ENCODE measurements at regions not wholly inside any gene's neighbourhood (a gene's known extent, or its start where the extent isn't known, plus 50 kb on each side); places are given as distances from the start of the nearest gene placed in this dataset.

DNA sequence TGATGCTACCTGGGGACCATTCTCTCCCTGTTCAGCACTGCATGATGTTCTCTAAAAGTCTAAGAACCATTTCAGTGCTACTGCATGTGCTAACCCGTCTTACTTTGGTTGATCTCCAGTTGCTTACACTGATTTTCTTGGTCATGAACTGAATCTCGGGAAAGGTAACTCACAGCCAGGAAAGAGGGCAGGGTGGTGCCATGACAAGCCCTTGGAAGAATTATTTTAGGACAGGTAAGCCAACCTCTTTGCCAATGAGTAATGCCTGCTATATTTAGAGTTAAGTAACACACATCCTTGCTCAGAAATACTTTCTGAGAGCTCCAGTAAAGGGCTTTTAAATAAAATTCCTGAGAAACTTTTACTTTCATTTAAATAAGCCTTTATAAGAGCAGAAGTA, 126.7 kb downstream of the ARL4A start:
- H4K20me1 ChIP-seq (ENCODE audit: low read depth, low read length), result no peaks in the 10 kb centered on the region
- no peak for TF ChIP-seq EZH2phosphoT487 (conservative IDR thresholded peaks at IDR 0.05; ENCODE audit: low read length)
- no peak overlapping the region for H3K4me2 ChIP-seq (ENCODE audit: low read depth, low read length, poor library complexity, severe bottlenecking)
- no peak overlapping the region for H2AFZ ChIP-seq (ENCODE audit: low read depth, low read length, severe bottlenecking)
- no peaks in the 10 kb centered on the region for H3K36me3 ChIP-seq (ENCODE audit: low read length)
- no peaks in the 10 kb centered on the region for H3K79me2 ChIP-seq (ENCODE audit: insufficient read depth, low read length)
- H3K4me3 ChIP-seq (ENCODE audit: insufficient read depth, low read length, poor library complexity, severe bottlenecking), result no peak overlapping the region
- no peak overlapping the region for H3K9ac ChIP-seq (ENCODE audit: low read length)
- H3K9me3 ChIP-seq (ENCODE audit: insufficient read depth, low read length), result no peaks in the 10 kb centered on the region
- no peaks in the 10 kb centered on the region for H3K27me3 ChIP-seq (ENCODE audit: low read length)
- H3K27ac ChIP-seq (ENCODE audit: low read depth, low read length), result no peak overlapping the region
- no peaks in the 10 kb centered on the region for H3K9me2 ChIP-seq (replicated peaks; ENCODE audit: insufficient read depth, low read length)
- H3F3A ChIP-seq (ENCODE audit: insufficient read depth), result no peaks in the 10 kb centered on the region

DNA sequence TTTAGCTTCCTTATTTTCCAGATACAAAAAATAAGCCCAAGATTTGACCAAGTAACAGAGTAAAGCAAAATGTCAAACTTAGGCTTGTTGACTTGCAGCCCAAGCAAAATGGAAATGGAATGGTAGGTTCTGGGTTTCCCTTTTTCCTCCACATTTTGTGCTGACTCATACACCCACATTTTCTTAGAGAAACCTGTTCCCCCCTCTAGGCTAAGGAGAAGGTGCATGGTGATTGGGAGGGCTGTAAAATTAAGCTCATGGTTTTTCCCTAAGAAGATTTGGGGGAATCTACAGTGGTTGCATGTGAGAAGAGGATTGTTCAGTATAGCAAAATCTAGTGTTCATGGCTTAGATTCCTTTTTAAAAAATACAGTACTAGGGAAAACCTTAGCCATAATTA, 127.4 kb downstream of the ARL4A start:
- TF ChIP-seq EZH2phosphoT487 (conservative IDR thresholded peaks at IDR 0.05; ENCODE audit: low read length), result no peak
- TF ChIP-seq, protein P1, sequence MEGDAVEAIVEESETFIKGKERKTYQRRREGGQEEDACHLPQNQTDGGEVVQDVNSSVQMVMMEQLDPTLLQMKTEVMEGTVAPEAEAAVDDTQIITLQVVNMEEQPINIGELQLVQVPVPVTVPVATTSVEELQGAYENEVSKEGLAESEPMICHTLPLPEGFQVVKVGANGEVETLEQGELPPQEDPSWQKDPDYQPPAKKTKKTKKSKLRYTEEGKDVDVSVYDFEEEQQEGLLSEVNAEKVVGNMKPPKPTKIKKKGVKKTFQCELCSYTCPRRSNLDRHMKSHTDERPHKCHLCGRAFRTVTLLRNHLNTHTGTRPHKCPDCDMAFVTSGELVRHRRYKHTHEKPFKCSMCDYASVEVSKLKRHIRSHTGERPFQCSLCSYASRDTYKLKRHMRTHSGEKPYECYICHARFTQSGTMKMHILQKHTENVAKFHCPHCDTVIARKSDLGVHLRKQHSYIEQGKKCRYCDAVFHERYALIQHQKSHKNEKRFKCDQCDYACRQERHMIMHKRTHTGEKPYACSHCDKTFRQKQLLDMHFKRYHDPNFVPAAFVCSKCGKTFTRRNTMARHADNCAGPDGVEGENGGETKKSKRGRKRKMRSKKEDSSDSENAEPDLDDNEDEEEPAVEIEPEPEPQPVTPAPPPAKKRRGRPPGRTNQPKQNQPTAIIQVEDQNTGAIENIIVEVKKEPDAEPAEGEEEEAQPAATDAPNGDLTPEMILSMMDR (IDR thresholded peaks at IDR 0.05; ENCODE audit: insufficient read depth, low read length, poor library complexity, severe bottlenecking), result no peak
- Histone ChIP-seq H3F3A (ENCODE audit: insufficient read depth) (no peaks in the 10 kb centered on the region), H3K36me3 (ENCODE audit: low read length) (no peaks in the 10 kb centered on the region), H3K9me2 (replicated peaks; ENCODE audit: insufficient read depth, low read length) (no peaks in the 10 kb centered on the region), H3K27me3 (ENCODE audit: low read length) (no peaks in the 10 kb centered on the region), H3K79me2 (ENCODE audit: insufficient read depth, low read length) (no peaks in the 10 kb centered on the region), H3K27ac (ENCODE audit: low read depth, low read length) (no peak overlapping the region), H3K9ac (ENCODE audit: low read length) (no peak overlapping the region), H2AFZ (ENCODE audit: low read depth, low read length, severe bottlenecking) (no peak overlapping the region), H3K9me3 (ENCODE audit: insufficient read depth, low read length) (no peaks in the 10 kb centered on the region), H4K20me1 (ENCODE audit: low read depth, low read length) (no peaks in the 10 kb centered on the region), H3K4me3 (ENCODE audit: insufficient read depth, low read length, poor library complexity, severe bottlenecking) (no peak overlapping the region), H3K4me2 (ENCODE audit: low read depth, low read length, poor library complexity, severe bottlenecking) (no peak overlapping the region)

DNA sequence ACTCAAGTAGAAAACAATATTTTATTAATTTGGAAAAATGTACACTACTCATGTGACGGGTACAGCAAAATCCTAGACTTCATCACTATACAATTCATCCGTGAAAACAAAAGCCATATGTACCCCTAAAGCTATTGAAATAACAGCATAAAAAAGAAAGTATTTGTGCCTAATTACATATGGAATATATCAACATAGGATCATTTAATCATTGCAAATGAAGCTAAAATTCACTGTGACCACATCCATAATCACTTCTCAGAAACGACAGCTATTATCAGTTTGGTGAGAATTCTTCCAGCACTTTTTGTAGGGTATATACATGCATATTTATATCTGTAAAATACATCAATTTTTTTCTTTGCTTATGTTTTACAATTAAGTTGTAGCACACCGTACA, 128.0 kb downstream of the ARL4A start:
- Histone ChIP-seq H3K79me2 (ENCODE audit: insufficient read depth, low read length) (no peaks in the 10 kb centered on the region), H3F3A (ENCODE audit: insufficient read depth) (no peaks in the 10 kb centered on the region), H3K9ac (ENCODE audit: low read length) (no peak overlapping the region), H4K20me1 (ENCODE audit: low read depth, low read length) (no peaks in the 10 kb centered on the region), H3K4me3 (ENCODE audit: insufficient read depth, low read length, poor library complexity, severe bottlenecking) (no peak overlapping the region), H2AFZ (ENCODE audit: low read depth, low read length, severe bottlenecking) (no peak overlapping the region), H3K27me3 (ENCODE audit: low read length) (no peaks in the 10 kb centered on the region), H3K9me2 (replicated peaks; ENCODE audit: insufficient read depth, low read length) (no peaks in the 10 kb centered on the region), H3K4me2 (ENCODE audit: low read depth, low read length, poor library complexity, severe bottlenecking) (no peak overlapping the region), H3K9me3 (ENCODE audit: insufficient read depth, low read length) (no peaks in the 10 kb centered on the region), H3K27ac (ENCODE audit: low read depth, low read length) (no peak overlapping the region), H3K36me3 (ENCODE audit: low read length) (no peaks in the 10 kb centered on the region)
- TF ChIP-seq EZH2phosphoT487 (conservative IDR thresholded peaks at IDR 0.05; ENCODE audit: low read length), result no peak
- TF ChIP-seq, protein P1 (IDR thresholded peaks at IDR 0.05; ENCODE audit: insufficient read depth, low read length, poor library complexity, severe bottlenecking), result no peak

DNA sequence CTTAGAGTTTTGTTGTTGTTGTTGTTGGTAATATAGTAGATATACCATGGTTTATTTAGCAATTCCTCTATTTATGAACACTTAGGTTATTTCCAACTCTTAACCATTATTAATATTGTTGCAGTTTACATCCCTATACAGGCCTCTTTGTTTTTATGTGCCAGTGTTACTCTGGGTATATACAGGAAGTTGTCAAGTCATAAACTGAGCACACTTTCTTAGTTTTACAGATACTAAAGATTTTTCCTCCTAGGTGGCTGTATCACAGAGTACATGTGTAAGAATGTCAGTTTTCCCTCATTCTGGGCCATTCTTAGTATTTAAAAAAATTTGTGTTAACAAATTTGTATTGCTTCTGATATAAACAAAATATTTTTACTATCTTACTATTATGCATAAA, 128.4 kb downstream of the ARL4A start:
- Histone ChIP-seq H3K36me3 (ENCODE audit: low read length) (no peaks in the 10 kb centered on the region), H3K27ac (ENCODE audit: low read depth, low read length) (no peak overlapping the region), H3K4me2 (ENCODE audit: low read depth, low read length, poor library complexity, severe bottlenecking) (no peak overlapping the region), H4K20me1 (ENCODE audit: low read depth, low read length) (no peaks in the 10 kb centered on the region), H3K9me2 (replicated peaks; ENCODE audit: insufficient read depth, low read length) (no peaks in the 10 kb centered on the region), H3F3A (ENCODE audit: insufficient read depth) (no peaks in the 10 kb centered on the region), H3K79me2 (ENCODE audit: insufficient read depth, low read length) (no peaks in the 10 kb centered on the region), H3K9me3 (ENCODE audit: insufficient read depth, low read length) (no peaks in the 10 kb centered on the region), H3K4me3 (ENCODE audit: insufficient read depth, low read length, poor library complexity, severe bottlenecking) (no peak overlapping the region), H3K9ac (ENCODE audit: low read length) (no peak overlapping the region), H2AFZ (ENCODE audit: low read depth, low read length, severe bottlenecking) (no peak overlapping the region), H3K27me3 (ENCODE audit: low read length) (no peaks in the 10 kb centered on the region)
- no peak for TF ChIP-seq EZH2phosphoT487 (conservative IDR thresholded peaks at IDR 0.05; ENCODE audit: low read length)
- TF ChIP-seq, protein P1 (IDR thresholded peaks at IDR 0.05; ENCODE audit: insufficient read depth, low read length, poor library complexity, severe bottlenecking), result no peak

All from SU-DHL-6 (cell line).